SK-N-SH treated with all-trans-retinoic acid at 6 μM for 48 hours (cell line): ENCODE measurements at regions not wholly inside any gene's neighbourhood (a gene's known extent, or its start where the extent isn't known, plus 50 kb on each side); places are given as distances from the start of the nearest gene placed in this dataset.

ENCODE experiments used
- ATAC-seq: fragments of 200-7000 bp; cut with Tn5 transposase; 3 replicates; pipeline ENCODE4 v1.9.1; 2020; ENCODE audit warnings: mild to moderate bottlenecking, moderate library complexity
- ARNTL ChIP-seq: fragments of 450-650 bp; formaldehyde crosslinking; IDR thresholded peaks from 2 replicates; pipeline ENCODE4 v1.5.0; 2020; ENCODE audit warnings: low read depth, mild to moderate bottlenecking, moderate library complexity, borderline replicate concordance
- BACH2 ChIP-seq: fragments of 250-450 bp; sonication (Bioruptor Pico); IDR thresholded peaks from 2 replicates; pipeline ENCODE4 v1.9.0; 2021; ENCODE audit warnings: mild to moderate bottlenecking, borderline replicate concordance
- CREB5 ChIP-seq: fragments of 250-450 bp; sonication (Bioruptor Pico); IDR thresholded peaks from 2 replicates; pipeline ENCODE4 v1.5.1; 2020; ENCODE audit warnings: low read depth, mild to moderate bottlenecking, moderate library complexity
- CSDC2 ChIP-seq: fragments of 250-450 bp; sonication (Bioruptor Pico); IDR thresholded peaks from 2 replicates; pipeline ENCODE4 v1.5.0; 2020; ENCODE audit warnings: mild to moderate bottlenecking, moderate library complexity
- CSRNP3 ChIP-seq: fragments of 250-450 bp; sonication (Bioruptor Pico); IDR thresholded peaks from 2 replicates; pipeline ENCODE4 v1.5.1; 2021; ENCODE audit warnings: mild to moderate bottlenecking, moderate library complexity
- ESRRG ChIP-seq: fragments of 250-450 bp; sonication (Bioruptor Pico); IDR thresholded peaks from 2 replicates; pipeline ENCODE4 v1.6.1; 2021; ENCODE audit warnings: mild to moderate bottlenecking
- ISL1 ChIP-seq: fragments of 250-450 bp; sonication (Bioruptor Pico); IDR thresholded peaks from 2 replicates; pipeline ENCODE4 v2.1.2; 2022; ENCODE audit warnings: mild to moderate bottlenecking, moderate library complexity
- OSR1 ChIP-seq: fragments of 250-450 bp; sonication (Bioruptor Pico); IDR thresholded peaks from 2 replicates; pipeline ENCODE4 v1.8.0; 2022; ENCODE audit warnings: moderate library complexity, mild to moderate bottlenecking, inconsistent platforms
- PATZ1 ChIP-seq: fragments of 250-450 bp; sonication (Bioruptor Pico); IDR thresholded peaks from 2 replicates; pipeline ENCODE4 v1.8.0; 2020; ENCODE audit warnings: mild to moderate bottlenecking, moderate library complexity, borderline replicate concordance
- POU6F1 ChIP-seq: fragments of 250-450 bp; sonication (Bioruptor Pico); IDR thresholded peaks from 2 replicates; pipeline ENCODE4 v1.8.0; 2021; ENCODE audit warnings: low read depth, mild to moderate bottlenecking, moderate library complexity, borderline replicate concordance
- PPARA ChIP-seq: fragments of 250-450 bp; sonication (Bioruptor Pico); IDR thresholded peaks from 2 replicates; pipeline ENCODE4 v1.5.0; 2020; ENCODE audit warnings: mild to moderate bottlenecking, borderline replicate concordance
- RARB ChIP-seq: fragments of 250-450 bp; sonication (Bioruptor Pico); IDR thresholded peaks from 2 replicates; pipeline ENCODE4 v1.8.0; 2021; ENCODE audit warnings: mild to moderate bottlenecking, moderate library complexity
- SNAI2 ChIP-seq: fragments of 250-450 bp; sonication (Bioruptor Pico); IDR thresholded peaks from 2 replicates; pipeline ENCODE4 v1.5.0; 2020; ENCODE audit warnings: mild to moderate bottlenecking, moderate library complexity
- TCF4 ChIP-seq: fragments of 250-450 bp; sonication (Bioruptor Pico); IDR thresholded peaks from 2 replicates; pipeline ENCODE4 v1.8.0; 2021; ENCODE audit warnings: mild to moderate bottlenecking, moderate library complexity, borderline replicate concordance
- TOX ChIP-seq: fragments of 250-450 bp; sonication (Bioruptor Pico); IDR thresholded peaks from 2 replicates; pipeline ENCODE4 v1.8.0; 2021; ENCODE audit warnings: mild to moderate bottlenecking, moderate library complexity, borderline replicate concordance
- TSHZ2 ChIP-seq: fragments of 250-450 bp; sonication (Bioruptor Pico); IDR thresholded peaks from 2 replicates; pipeline ENCODE4 v1.5.0; 2020; ENCODE audit warnings: mild to moderate bottlenecking, moderate library complexity
- ZFP3 ChIP-seq: fragments of 250-450 bp; sonication (Bioruptor Pico); IDR thresholded peaks from 2 replicates; pipeline ENCODE4 v1.5.0; 2020; ENCODE audit warnings: mild to moderate bottlenecking, moderate library complexity
- ZFP30 ChIP-seq: fragments of 450-650 bp; formaldehyde crosslinking; IDR thresholded peaks from 2 replicates; pipeline ENCODE4 v1.5.0; 2022; ENCODE audit warnings: mild to moderate bottlenecking, moderate library complexity
- ZNF565 ChIP-seq: fragments of 450-650 bp; formaldehyde crosslinking; conservative IDR thresholded peaks from 2 replicates; pipeline ENCODE4 v1.5.0; 2020; ENCODE audit warnings: low read depth, mild to moderate bottlenecking, moderate library complexity
- ZNF70 ChIP-seq: fragments of 450-650 bp; formaldehyde crosslinking; IDR thresholded peaks from 2 replicates; pipeline ENCODE4 v1.5.0; 2020; ENCODE audit warnings: mild to moderate bottlenecking, moderate library complexity
- ZNF8 ChIP-seq: fragments of 450-650 bp; formaldehyde crosslinking; IDR thresholded peaks from 2 replicates; pipeline ENCODE4 v1.5.0; 2020; ENCODE audit warnings: mild to moderate bottlenecking, moderate library complexity

DNA sequence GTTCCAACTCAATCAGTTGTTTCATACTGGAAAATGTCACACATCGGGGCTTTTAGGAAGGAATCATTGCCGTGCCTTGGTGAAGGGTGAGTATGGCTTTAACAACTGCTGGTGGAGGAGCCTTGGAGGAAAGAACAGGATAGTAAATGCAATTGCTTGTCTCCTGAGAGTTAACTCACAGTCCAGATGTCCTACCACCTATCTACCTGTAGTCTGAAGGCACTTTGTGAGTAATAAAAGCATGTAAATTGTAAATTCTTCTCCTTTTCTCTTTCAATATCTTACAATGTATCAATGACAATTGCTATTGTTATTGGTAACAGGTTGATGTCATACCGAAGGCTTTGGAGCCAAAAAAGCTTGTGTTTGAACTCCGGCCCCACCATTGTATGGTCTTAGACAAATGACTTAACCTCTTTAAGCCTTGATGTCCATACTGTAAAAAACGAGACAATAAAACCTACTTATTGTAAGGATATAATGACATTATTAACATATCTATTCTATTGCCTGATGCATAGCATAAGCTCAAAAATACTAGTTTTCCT is 397.4 kb downstream of the ADAMTS20 start:
- ATAC-seq = no peak
- TF ChIP-seq TSHZ2 (CRISPR knock-in tag) (no peak), BACH2 (no peak), RARB (CRISPR knock-in tag) (no peak), ZFP30 (CRISPR knock-in tag) (no peak), ZFP3 (CRISPR knock-in tag) (no peak), TOX (CRISPR knock-in tag) (no peak), PATZ1 (CRISPR knock-in tag) (no peak), OSR1 (CRISPR knock-in tag) (no peak), CSRNP3 (no peak), PPARA (no peak), TCF4 (CRISPR knock-in tag) (no peak)

DNA sequence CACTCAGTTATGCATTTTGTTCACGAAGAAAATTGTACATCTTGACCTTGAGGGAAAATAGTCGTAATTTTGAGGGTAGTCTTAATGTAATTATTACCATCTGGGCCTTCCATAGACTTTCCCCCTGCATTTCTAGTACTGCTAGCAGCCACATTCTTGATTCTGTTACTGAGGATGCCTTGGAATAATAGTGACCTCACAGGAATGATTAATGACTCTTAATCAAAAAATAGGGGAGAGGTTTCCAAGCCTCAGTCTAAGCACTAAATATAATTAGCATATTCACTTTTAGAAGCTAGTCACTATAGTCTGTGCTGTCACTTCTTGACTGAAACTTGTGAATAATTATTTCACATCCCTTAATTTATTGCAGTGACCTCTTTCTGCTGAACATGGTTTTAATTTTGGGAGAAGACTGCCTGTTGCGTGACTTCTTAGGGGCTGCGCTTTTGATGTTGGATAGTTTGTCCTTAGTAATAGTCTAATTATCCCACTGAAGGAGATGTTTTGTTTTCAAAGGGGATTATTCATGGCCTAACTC is 400.5 kb downstream of the ADAMTS20 start:
- ATAC-seq = no peak
- TF ChIP-seq ZFP3 (CRISPR knock-in tag) = no peak
- TF ChIP-seq ISL1 (CRISPR knock-in tag) = 0 out of 2 replicates have a peak, but pooled peaks have one; percentile 15
- TF ChIP-seq RARB (CRISPR knock-in tag) = no peak
- TF ChIP-seq BACH2 = no peak
- TF ChIP-seq ZNF8 (CRISPR knock-in tag) = no peak
- TF ChIP-seq CSDC2 (CRISPR knock-in tag) = no peak

DNA sequence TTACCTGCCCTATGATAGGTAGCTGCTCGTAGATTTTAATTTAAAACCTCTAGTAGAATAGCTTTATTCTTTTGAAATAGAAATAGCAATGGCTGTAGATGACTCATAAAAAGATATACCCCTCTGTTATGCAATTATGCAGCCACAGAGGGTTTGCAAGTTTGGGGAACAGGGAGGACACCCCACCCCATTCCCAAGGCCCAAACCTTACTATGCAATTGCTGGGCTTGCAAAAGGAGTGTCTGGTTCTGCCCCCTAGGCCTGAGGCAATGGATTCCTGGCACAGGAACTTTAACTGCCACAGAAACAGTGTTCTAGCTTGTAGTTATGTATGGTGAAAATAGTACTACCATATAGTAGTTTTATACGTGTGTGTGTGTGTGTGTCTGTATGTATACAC is 403.3 kb downstream of the ADAMTS20 start:
- ATAC-seq = no peak
- TF ChIP-seq CREB5 = no peak
- no peak for TF ChIP-seq POU6F1

- TF ChIP-seq ESRRG (CRISPR knock-in tag) (no peak), CSDC2 (CRISPR knock-in tag) (no peak), OSR1 (CRISPR knock-in tag) (no peak), ZNF70 (CRISPR knock-in tag) (no peak), ZFP3 (CRISPR knock-in tag) (no peak), POU6F1 (no peak), ZNF565 (CRISPR knock-in tag) (no peak), ZNF8 (CRISPR knock-in tag) (no peak), TSHZ2 (CRISPR knock-in tag) (no peak), SNAI2 (CRISPR knock-in tag) (no peak), ARNTL (CRISPR knock-in tag) (no peak), ZFP30 (CRISPR knock-in tag) (no peak), CREB5 (no peak)
- no peak for ATAC-seq
Measured at GRCh38 chr12:43147878-43148277, 404.1 kb downstream of the ADAMTS20 start.
